A673 (cell line): ENCODE measurements at regions not wholly inside any gene's neighbourhood (a gene's known extent, or its start where the extent isn't known, plus 50 kb on each side); places are given as distances from the start of the nearest gene placed in this dataset.

ENCODE experiments used
- CTCF ChIP-seq: fragments of 300-800, 200-600 bp; sonication (generic); conservative IDR thresholded peaks from 2 replicates; pipeline ENCODE4 v1.5.1; 2017; ENCODE audit warnings: low read depth, mild to moderate bottlenecking, antibody characterized with exemption, low read length, moderate library complexity, mixed read lengths
- EZH2 ChIP-seq: fragments of 200-600 bp; sonication (generic); IDR thresholded peaks from 2 replicates; pipeline ENCODE4 v1.6.1; 2017; ENCODE audit warnings: borderline replicate concordance, low read depth, mild to moderate bottlenecking, mixed read lengths, antibody characterized with exemption, low read length; ENCODE audit not compliant: poor library complexity, severe bottlenecking

GRCh38 chr13:44211704-44212346, 161.8 kb upstream of the SERP2 start:
- TF ChIP-seq CTCF (no peak), EZH2 (no peak)
